NCI-H460 (cell line): ENCODE measurements at regions not wholly inside any gene's neighbourhood (a gene's known extent, or its start where the extent isn't known, plus 50 kb on each side); places are given as distances from the start of the nearest gene placed in this dataset.
"Not testable (repeated sequence)": the region's sequence is repeated elsewhere in the genome, so short reads cannot be mapped to it uniquely, and the experiment has no call there.

Source experiments
- DNase-seq: peaks from one replicate; pipeline ENCODE4 v3.0.0-alpha.2; 2016; ENCODE audit warnings: low read depth; ENCODE audit errors: extremely low read depth
- small RNA-seq, 2 experiments: library from RNA; depleted of rRNA; stranded (forward); fragments of <200 nt; gene quantifications; one replicate each; pipeline ENCODE3, GENCODE V24; 2014

DNA sequence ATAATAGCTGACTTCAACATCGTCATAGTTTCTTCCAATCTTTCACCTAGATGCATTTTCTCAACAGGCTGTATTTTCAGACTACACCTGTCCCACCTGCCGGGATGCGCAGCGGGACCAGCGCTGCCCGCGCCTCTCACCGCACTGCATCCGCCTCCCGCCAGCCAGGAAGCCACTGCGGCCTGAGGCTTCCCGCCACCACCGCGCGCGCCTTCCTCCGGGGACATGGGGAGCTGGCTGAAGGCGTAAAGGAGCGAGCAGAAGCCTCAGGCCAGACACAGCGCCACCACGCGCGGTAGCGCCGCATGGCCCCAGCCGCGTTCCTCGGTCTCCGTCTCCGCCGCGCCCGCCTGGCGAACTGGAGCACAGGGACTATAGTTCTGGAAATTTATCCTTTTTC, 135.7 kb upstream of the TEKT4 start:
- not testable (repeated sequence) for DNase-seq

GRCh38 chr2:94737145-94737544, 134.1 kb upstream of the TEKT4 start:
- DNase-seq: not testable (repeated sequence)

GRCh38 chr2:94737736-94738342, 133.4 kb upstream of the TEKT4 start:
- not testable (repeated sequence) for DNase-seq

GRCh38 chr2:94753466-94753998, 117.7 kb upstream of the TEKT4 start:
- DNase-seq: no peak

DNA sequence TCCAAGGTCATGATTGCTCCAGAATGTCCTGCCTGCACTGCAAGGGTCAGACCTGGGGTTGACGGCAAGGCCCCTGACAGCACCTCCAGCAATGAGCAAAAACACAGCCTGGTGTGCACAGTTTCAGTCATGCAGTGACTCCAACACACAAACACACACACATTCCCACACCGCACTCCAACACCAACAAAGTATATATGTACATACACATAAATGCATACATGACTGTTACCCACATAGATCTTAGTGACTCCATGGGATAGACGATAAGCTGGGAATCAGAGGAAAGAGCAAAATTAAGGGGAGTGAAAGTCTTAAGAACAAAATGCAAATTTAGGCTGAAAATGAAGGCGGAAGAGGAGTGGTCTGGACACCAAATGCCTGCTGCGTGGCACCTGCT, 112.7 kb upstream of the TEKT4 start:
- no peak for DNase-seq

DNA sequence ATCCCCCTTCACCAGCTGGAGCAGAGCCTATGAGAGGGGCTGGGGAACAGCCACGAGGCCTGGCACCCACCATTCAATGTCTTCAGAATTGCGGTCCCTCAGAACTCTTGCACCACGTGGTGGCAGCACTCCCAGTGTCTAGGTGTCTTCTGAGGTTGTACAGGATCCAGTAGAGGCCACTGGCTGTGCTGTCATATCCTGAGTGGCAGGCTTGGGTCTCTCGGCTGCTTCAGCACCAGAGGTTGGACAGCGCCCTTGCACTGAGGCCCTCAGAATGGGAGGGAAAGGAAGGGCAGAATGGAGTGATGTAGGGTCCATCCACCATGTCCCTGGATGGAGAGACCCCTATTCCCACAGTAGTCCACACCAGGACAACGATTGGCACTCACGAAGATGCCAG, 112.0 kb upstream of the TEKT4 start:
- DNase-seq: peak; percentile 24

DNA sequence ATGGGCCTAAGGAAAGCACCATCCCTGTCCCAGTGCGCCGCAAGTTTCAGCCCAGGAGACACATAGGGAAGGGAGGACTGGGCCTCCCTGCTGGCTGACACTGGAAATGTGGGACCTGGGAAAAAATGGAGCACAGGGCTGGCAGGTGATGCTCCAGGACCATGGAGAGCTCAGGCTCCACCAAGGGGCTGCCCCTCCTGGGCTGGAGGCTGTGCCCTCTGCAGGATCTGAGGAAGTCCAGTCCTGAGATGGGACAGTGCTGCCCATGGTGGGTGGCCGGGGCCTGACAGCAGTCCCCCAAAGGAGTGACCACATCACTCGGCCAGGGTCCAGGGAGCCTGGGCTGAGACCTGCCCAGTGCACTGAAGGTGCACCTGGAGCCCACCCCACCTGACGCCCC, 108.6 kb upstream of the TEKT4 start:
- no peak for DNase-seq

- DNase-seq: no peak
Observed at GRCh38 chr2:94763318-94763717, 107.9 kb upstream of the TEKT4 start.

- DNase-seq: not testable (repeated sequence)
Observed at GRCh38 chr2:94764331-94764730, 106.9 kb upstream of the TEKT4 start.

DNA sequence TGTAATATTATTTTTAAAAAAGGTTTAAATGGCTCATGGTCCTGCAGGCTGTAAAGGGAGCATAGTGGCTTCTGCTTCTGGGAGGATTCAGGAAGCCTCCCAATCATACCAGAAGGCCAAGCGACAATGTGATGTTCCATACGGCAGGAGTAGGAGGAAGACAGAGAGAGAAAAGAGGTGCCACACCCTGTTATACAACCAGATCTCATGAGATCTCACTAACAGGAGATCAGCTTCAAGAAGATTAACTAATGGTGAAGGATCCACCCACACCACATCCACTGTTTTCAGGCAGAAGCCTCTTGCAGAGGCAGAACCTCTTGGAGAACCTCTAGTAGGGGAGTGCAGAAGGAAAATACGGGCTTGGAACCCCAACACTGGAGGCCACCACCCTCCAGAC, 103.9 kb upstream of the TEKT4 start:
- DNase-seq: no peak

DNA sequence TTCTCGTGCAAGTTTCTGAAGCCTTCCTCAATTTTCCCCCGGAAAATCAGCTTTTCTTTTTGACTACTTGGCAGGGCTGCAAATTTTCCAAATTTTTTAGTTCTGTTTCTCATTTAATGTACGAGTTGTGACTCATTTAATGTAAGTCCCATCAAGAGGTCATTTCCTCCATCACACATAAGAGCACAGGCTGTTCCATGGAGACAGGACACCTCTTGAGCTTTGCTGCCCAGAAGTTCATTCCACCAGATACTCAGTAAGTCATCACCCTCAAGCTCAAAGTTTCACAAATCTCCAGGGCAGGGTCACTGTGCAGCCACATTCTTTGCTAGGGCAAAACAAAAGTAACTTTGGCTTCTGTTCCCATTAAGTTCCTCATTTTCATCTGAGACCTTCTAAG, 101.5 kb upstream of the TEKT4 start:
- DNase-seq: no peak

GRCh38 chr2:94774851-94775250, 96.4 kb upstream of the TEKT4 start:
- DNase-seq: no peak

- DNase-seq: no peak
Observed at GRCh38 chr2:94776036-94776435, 95.2 kb upstream of the TEKT4 start.

- DNase-seq: not testable (repeated sequence)
Observed at GRCh38 chr2:94785105-94785504, 86.1 kb upstream of the TEKT4 start.

DNA sequence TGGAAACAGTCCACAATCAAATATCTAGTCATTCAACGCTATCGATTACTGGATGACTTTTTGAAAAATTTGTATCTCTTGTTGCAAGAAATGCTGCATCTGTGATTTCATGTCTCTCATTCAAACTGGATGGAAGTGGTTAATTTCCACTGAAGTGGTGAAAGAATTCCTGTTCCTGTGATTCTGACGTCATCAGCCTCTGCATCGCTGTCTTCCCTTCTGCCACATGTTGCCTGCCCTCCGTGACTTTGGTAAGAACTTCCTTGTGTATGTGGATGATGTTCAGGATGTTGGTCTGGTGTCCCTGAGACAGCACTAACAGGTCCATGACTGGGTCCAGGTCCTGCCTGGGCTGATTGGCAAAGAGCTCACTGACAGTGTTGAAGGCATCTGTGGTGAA, 84.8 kb upstream of the TEKT4 start:
- DNase-seq: not testable (repeated sequence)

- DNase-seq: not testable (repeated sequence)
Observed at GRCh38 chr2:94790169-94790568, 81.1 kb upstream of the TEKT4 start.

- not testable (repeated sequence) for DNase-seq
Observed at GRCh38 chr2:94797235-94797634, 74.0 kb upstream of the TEKT4 start.

Small RNA genes in the stretch of these regions (small RNA-seq; reads per million reads assigned to genes)
- 0 reads per million in 2 experiments for gene CNN2P11
